DOHH2 (cell line): ENCODE measurements at regions not wholly inside any gene's neighbourhood (a gene's known extent, or its start where the extent isn't known, plus 50 kb on each side); places are given as distances from the start of the nearest gene placed in this dataset.

Source experiments
- H3F3A ChIP-seq: fragments of 200-600 bp; sonication (generic), shearing (Covaris generic); 2 replicates; pipeline ENCODE4 v1.6.0; 2016; ENCODE audit warnings: antibody characterized with exemption, mild to moderate bottlenecking; ENCODE audit not compliant: control insufficient read depth, insufficient read depth
- H3K27ac ChIP-seq: fragments of 200-600 bp; sonication (generic); 2 replicates; pipeline ENCODE4 v1.5.1; 2014; ENCODE audit warnings: low read depth, mild to moderate bottlenecking, low read length, moderate library complexity
- H3K27me3 ChIP-seq: fragments of 200-600 bp; sonication (generic); 2 replicates; pipeline ENCODE4 v1.6.1; 2014; ENCODE audit warnings: mild to moderate bottlenecking, low read length, mixed read lengths; ENCODE audit not compliant: control insufficient read depth
- H3K36me3 ChIP-seq: fragments of 200-600 bp; sonication (generic); 2 replicates; pipeline ENCODE4 v1.6.1; 2014; ENCODE audit warnings: mild to moderate bottlenecking, low read length, moderate library complexity, mixed read lengths; ENCODE audit not compliant: control insufficient read depth
- H3K4me1 ChIP-seq: fragments of 200-600 bp; sonication (generic); 2 replicates; pipeline ENCODE4 v1.6.1; 2014; ENCODE audit warnings: mild to moderate bottlenecking, low read length, mixed read lengths; ENCODE audit not compliant: control insufficient read depth
- H3K4me2 ChIP-seq: fragments of 200-600 bp; sonication (generic); 2 replicates; pipeline ENCODE4 v1.6.0; 2014; ENCODE audit warnings: mild to moderate bottlenecking, low read length, moderate library complexity
- H3K4me3 ChIP-seq: fragments of 200-600 bp; sonication (generic); 2 replicates; pipeline ENCODE4 v1.5.1; 2014; ENCODE audit warnings: mild to moderate bottlenecking, low read length, mixed read lengths
- H3K79me2 ChIP-seq: fragments of 200-600 bp; sonication (generic); 2 replicates; pipeline ENCODE4 v1.6.1; 2014; ENCODE audit warnings: mild to moderate bottlenecking, low read length, mixed read lengths; ENCODE audit not compliant: control insufficient read depth
- H3K9me2 ChIP-seq: fragments of 200-600 bp; sonication (generic); replicated peaks from 2 replicates; pipeline ENCODE4 v1.6.1; 2014; ENCODE audit warnings: mild to moderate bottlenecking, low read length, mixed read lengths; ENCODE audit not compliant: control insufficient read depth
- H3K9me3 ChIP-seq: fragments of 200-600 bp; sonication (generic); 2 replicates; pipeline ENCODE4 v1.6.1; 2014; ENCODE audit warnings: antibody characterized with exemption, low read length, mixed read lengths; ENCODE audit not compliant: control insufficient read depth, insufficient read depth
- H4K20me1 ChIP-seq: fragments of 200-600 bp; sonication (generic); 2 replicates; pipeline ENCODE4 v1.6.0; 2014; ENCODE audit warnings: low read depth, mild to moderate bottlenecking, antibody characterized with exemption, low read length, moderate library complexity; ENCODE audit not compliant: control insufficient read depth, insufficient read depth
- CTCF ChIP-seq: fragments of 200-600 bp; sonication (generic); IDR thresholded peaks from one replicate; pipeline ENCODE4 v1.5.1; 2014; ENCODE audit warnings: antibody characterized with exemption, mild to moderate bottlenecking, low read depth, low read length; ENCODE audit not compliant: poor library complexity, severe bottlenecking
- EZH2phosphoT487 ChIP-seq: fragments of 200-600 bp; sonication (generic); IDR thresholded peaks from 2 replicates; pipeline ENCODE4 v1.6.1; 2017; ENCODE audit warnings: borderline replicate concordance, mild to moderate bottlenecking, antibody characterized with exemption, low read length, moderate library complexity, mixed read lengths

- Histone ChIP-seq H3K9me2 (no peaks in the 10 kb centered on the region), H3K4me1 (no peaks in the 10 kb centered on the region), H3K4me2 (no peak overlapping the region), H3K9me3 (no peaks in the 10 kb centered on the region), H3K27ac (no peak overlapping the region), H3K4me3 (no peak overlapping the region), H3K79me2 (no peaks in the 10 kb centered on the region), H4K20me1 (no peaks in the 10 kb centered on the region), H3K36me3 (no peaks in the 10 kb centered on the region), H3F3A (no peaks in the 10 kb centered on the region), H3K27me3 (peaks cover 3% of the 10 kb centered on the region; the same call in 1 of the 2 replicates)
- TF ChIP-seq EZH2phosphoT487: no peak
- TF ChIP-seq CTCF: no peak
Observed at GRCh38 chr18:34315591-34316352, 91.1 kb upstream of the NOL4 start.

- Histone ChIP-seq H3K4me3 (no peak overlapping the region), H3K79me2 (no peaks in the 10 kb centered on the region), H3F3A (no peaks in the 10 kb centered on the region), H3K27me3 (peaks cover 3% of the 10 kb centered on the region; the same call in 1 of the 2 replicates), H3K27ac (no peak overlapping the region), H3K9me2 (no peaks in the 10 kb centered on the region), H3K9me3 (no peaks in the 10 kb centered on the region), H3K4me2 (no peak overlapping the region), H3K4me1 (no peaks in the 10 kb centered on the region), H3K36me3 (no peaks in the 10 kb centered on the region), H4K20me1 (no peaks in the 10 kb centered on the region)
- TF ChIP-seq CTCF: no peak
- TF ChIP-seq EZH2phosphoT487: no peak
Observed at GRCh38 chr18:34320267-34320666, 95.6 kb upstream of the NOL4 start.

GRCh38 chr18:34321066-34321465 is 96.4 kb upstream of the NOL4 start:
- Histone ChIP-seq H3K4me2 (no peak overlapping the region), H3K4me3 (no peak overlapping the region), H3K27me3 (peaks cover 3% of the 10 kb centered on the region; the same call in 1 of the 2 replicates), H4K20me1 (no peaks in the 10 kb centered on the region), H3K9me2 (no peaks in the 10 kb centered on the region), H3K27ac (no peak overlapping the region), H3K9me3 (no peaks in the 10 kb centered on the region), H3F3A (no peaks in the 10 kb centered on the region), H3K36me3 (no peaks in the 10 kb centered on the region), H3K79me2 (no peaks in the 10 kb centered on the region), H3K4me1 (no peaks in the 10 kb centered on the region)
- no peak for TF ChIP-seq EZH2phosphoT487
- TF ChIP-seq CTCF: no peak
